ENCODE measurements at regions not wholly inside any gene's neighbourhood (a gene's known extent, or its start where the extent isn't known, plus 50 kb on each side); places are given as distances from the start of the nearest gene placed in this dataset.

GRCh38 chr2:139365189-139365588, 585.0 kb upstream of the NXPH2 start:
- TF ChIP-seq CTCF (IDR thresholded peaks at IDR 0.05) (no peak), POLR2A (IDR thresholded peaks at IDR 0.05) (no peak)
